MM.1S (cell line): ENCODE measurements at regions not wholly inside any gene's neighbourhood (a gene's known extent, or its start where the extent isn't known, plus 50 kb on each side); places are given as distances from the start of the nearest gene placed in this dataset.

Experiments used
- DNase-seq: peaks from one replicate; pipeline ENCODE4 v3.0.0-alpha.2; 2015
- H2AFZ ChIP-seq: fragments of 300-600 bp; sonication (generic); 2 replicates; pipeline ENCODE4 v1.6.0; 2016; ENCODE audit warnings: antibody characterized with exemption, low read length
- H3F3A ChIP-seq: fragments of 300-600 bp; sonication (generic); 2 replicates; pipeline ENCODE4 v1.6.1; 2016; ENCODE audit warnings: mild to moderate bottlenecking, antibody characterized with exemption, low read length, moderate library complexity, mixed read lengths; ENCODE audit not compliant: insufficient read depth
- H3K27ac ChIP-seq: fragments of 300-600 bp; sonication (generic); 2 replicates; pipeline ENCODE4 v1.5.1; 2016; ENCODE audit warnings: mild to moderate bottlenecking, low read length
- H3K27me3 ChIP-seq: fragments of 300-600 bp; sonication (generic); replicated peaks from 2 replicates; pipeline ENCODE4 v1.6.0; 2016; ENCODE audit warnings: low read length; ENCODE audit not compliant: insufficient read depth
- H3K36me3 ChIP-seq: fragments of 300-600 bp; sonication (generic); replicated peaks from 2 replicates; pipeline ENCODE4 v1.6.1; 2016; ENCODE audit warnings: mild to moderate bottlenecking, low read length, mixed read lengths; ENCODE audit not compliant: insufficient read depth
- H3K4me1 ChIP-seq: fragments of 300-600 bp; sonication (generic); 2 replicates; pipeline ENCODE4 v1.6.1; 2016; ENCODE audit warnings: low read length, mixed read lengths
- H3K4me2 ChIP-seq: fragments of 300-600 bp; sonication (generic); 2 replicates; pipeline ENCODE4 v1.6.0; 2016; ENCODE audit warnings: low read depth, low read length
- H3K4me3 ChIP-seq: fragments of 300-600 bp; sonication (generic); 2 replicates; pipeline ENCODE4 v1.5.1; 2016; ENCODE audit warnings: low read length, mixed read lengths
- H3K79me2 ChIP-seq: fragments of 300-600 bp; sonication (generic); 2 replicates; pipeline ENCODE4 v1.6.1; 2016; ENCODE audit warnings: mixed run types, low read length, mixed read lengths
- H3K9ac ChIP-seq: fragments of 300-600 bp; sonication (generic); 2 replicates; pipeline ENCODE4 v1.6.1; 2016; ENCODE audit warnings: low read length, mixed read lengths
- H3K9me2 ChIP-seq: fragments of 300-600 bp; sonication (generic); replicated peaks from 2 replicates; pipeline ENCODE4 v1.6.1; 2016; ENCODE audit warnings: mild to moderate bottlenecking, low read length, mixed read lengths; ENCODE audit not compliant: insufficient read depth
- H3K9me3 ChIP-seq: fragments of 300-600 bp; sonication (generic); replicated peaks from 2 replicates; pipeline ENCODE4 v1.6.1; 2016; ENCODE audit warnings: mild to moderate bottlenecking, low read length, mixed read lengths; ENCODE audit not compliant: insufficient read depth
- H4K20me1 ChIP-seq: fragments of 300-600 bp; sonication (generic); 2 replicates; pipeline ENCODE4 v1.6.1; 2016; ENCODE audit warnings: mild to moderate bottlenecking, low read length, moderate library complexity, mixed read lengths; ENCODE audit not compliant: insufficient read depth
- EZH2 ChIP-seq: fragments of 300-600 bp; sonication (generic); optimal IDR thresholded peaks from 2 replicates; pipeline ENCODE3; 2017; ENCODE audit warnings: low read depth, mild to moderate bottlenecking, antibody characterized with exemption, low read length, mixed read lengths
- EZH2phosphoT487 ChIP-seq: fragments of 300-600 bp; sonication (generic); IDR thresholded peaks from 2 replicates; pipeline ENCODE4 v1.6.1; 2018; ENCODE audit warnings: antibody characterized with exemption, low read length
- TF ChIP-seq, protein P1 (sequence below): fragments of 300-600 bp; sonication (generic); IDR thresholded peaks from 2 replicates; pipeline ENCODE4 v1.5.1; 2016; ENCODE audit warnings: antibody characterized with exemption, low read length, mixed read lengths

DNA sequence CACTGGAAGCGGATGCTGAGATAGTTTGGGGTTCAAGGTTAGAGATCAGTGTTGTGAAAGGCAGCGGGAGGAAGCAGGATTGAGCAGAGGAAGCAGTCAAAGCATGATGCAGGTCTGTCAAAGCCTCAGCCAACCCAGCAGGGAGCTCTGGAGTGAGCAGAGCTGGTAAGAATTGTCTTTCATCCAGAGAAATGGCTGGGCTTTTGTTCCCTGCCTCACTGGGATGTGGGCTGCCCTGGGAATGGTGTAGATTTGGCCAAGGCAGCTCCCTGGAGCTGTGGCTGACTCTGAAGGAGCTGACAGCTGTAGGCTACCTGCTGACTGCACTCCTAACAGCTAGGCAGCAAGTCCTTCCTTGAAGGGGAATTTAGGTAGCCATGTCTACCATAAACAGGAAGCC, 61.9 kb upstream of the STXBP5L start:
- Histone ChIP-seq H3K36me3 (no peaks in the 10 kb centered on the region), H2AFZ (no peak overlapping the region), H3K27me3 (no peaks in the 10 kb centered on the region), H3K27ac (no peak overlapping the region), H4K20me1 (no peaks in the 10 kb centered on the region), H3K9ac (no peak overlapping the region), H3K4me3 (no peak overlapping the region), H3K4me1 (no peaks in the 10 kb centered on the region), H3K79me2 (no peaks in the 10 kb centered on the region), H3K9me3 (no peaks in the 10 kb centered on the region), H3K9me2 (no peaks in the 10 kb centered on the region), H3K4me2 (no peak overlapping the region), H3F3A (no peaks in the 10 kb centered on the region)
- no peak for DNase-seq
- no peak for TF ChIP-seq EZH2phosphoT487

DNA sequence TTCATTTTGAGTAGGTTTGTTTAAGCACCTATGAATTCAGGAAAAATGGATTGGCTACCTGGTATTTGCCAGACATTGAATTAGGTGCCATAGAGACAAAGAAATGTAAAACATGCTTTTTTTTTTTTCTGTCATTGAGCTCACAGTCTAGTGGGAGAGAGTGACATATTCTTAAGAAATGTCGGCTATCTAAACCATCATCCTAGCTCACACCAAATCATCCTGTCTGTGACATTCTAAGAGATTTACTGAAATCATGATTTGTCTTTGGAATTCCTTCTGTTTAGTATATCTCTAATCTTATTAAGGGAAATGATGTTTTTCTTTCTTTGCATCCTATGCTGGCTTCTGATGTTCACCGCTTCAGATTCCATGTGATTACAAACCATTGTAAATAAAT, 59.5 kb upstream of the STXBP5L start:
- no peaks in the 10 kb centered on the region for H4K20me1 ChIP-seq
- no peak overlapping the region for H3K4me3 ChIP-seq
- no peaks in the 10 kb centered on the region for H3K79me2 ChIP-seq
- no peaks in the 10 kb centered on the region for H3K4me1 ChIP-seq
- no peaks in the 10 kb centered on the region for H3K27me3 ChIP-seq
- DNase-seq, result no peak
- H3K9me2 ChIP-seq, result no peaks in the 10 kb centered on the region
- H2AFZ ChIP-seq, result no peak overlapping the region
- no peaks in the 10 kb centered on the region for H3F3A ChIP-seq
- H3K4me2 ChIP-seq, result no peak overlapping the region
- no peak overlapping the region for H3K27ac ChIP-seq
- no peak overlapping the region for H3K9ac ChIP-seq
- TF ChIP-seq EZH2phosphoT487 (no peak), EZH2 (no peak)
- TF ChIP-seq, protein P1, sequence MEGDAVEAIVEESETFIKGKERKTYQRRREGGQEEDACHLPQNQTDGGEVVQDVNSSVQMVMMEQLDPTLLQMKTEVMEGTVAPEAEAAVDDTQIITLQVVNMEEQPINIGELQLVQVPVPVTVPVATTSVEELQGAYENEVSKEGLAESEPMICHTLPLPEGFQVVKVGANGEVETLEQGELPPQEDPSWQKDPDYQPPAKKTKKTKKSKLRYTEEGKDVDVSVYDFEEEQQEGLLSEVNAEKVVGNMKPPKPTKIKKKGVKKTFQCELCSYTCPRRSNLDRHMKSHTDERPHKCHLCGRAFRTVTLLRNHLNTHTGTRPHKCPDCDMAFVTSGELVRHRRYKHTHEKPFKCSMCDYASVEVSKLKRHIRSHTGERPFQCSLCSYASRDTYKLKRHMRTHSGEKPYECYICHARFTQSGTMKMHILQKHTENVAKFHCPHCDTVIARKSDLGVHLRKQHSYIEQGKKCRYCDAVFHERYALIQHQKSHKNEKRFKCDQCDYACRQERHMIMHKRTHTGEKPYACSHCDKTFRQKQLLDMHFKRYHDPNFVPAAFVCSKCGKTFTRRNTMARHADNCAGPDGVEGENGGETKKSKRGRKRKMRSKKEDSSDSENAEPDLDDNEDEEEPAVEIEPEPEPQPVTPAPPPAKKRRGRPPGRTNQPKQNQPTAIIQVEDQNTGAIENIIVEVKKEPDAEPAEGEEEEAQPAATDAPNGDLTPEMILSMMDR, result no peak
- H3K9me3 ChIP-seq, result no peaks in the 10 kb centered on the region
- H3K36me3 ChIP-seq, result no peaks in the 10 kb centered on the region

DNA sequence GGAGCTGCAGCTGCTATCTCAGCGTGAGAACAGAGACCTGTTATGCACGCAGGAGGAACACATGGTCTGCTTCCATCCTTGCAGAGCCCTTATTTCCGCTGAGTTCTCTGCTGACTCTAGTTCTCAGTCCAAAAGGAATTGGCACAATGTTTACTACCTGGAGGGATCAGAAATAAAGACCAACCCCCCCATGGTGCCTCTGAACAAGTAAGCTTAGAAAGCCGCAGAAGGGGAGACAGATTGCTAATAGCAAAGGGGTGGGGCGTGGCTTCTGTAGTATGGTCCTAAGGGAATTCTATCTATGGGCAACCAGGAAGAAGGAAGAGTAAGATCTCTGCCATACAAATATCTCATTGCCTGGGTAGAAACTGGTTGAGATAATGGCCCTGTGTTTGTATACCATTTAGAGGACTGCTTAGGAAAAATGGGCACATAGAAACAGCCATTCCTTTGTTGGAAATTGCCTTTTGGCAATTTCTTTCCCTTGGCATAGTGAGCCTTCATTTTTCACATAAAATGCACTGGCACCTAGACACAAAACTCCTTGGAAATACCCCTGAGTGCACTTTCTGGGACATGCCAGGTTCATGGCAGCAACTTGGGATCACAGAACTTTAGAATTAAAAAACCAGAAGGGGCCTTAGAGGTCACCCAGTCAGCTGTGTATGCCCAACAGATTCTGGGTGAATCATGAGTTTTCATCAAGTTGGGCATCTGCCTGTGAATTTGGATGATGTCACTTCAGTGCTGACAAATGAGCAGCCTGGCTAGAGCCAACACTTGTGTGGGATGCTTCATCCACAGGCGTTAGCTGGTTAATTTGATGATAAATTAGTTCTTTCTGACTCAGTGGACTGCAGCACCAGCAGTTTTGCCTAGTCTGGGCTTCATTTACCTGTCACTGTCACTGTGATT, 57.4 kb upstream of the STXBP5L start:
- H3K27me3 ChIP-seq, result no peaks in the 10 kb centered on the region
- H3K27ac ChIP-seq, result no peak overlapping the region
- H3K9ac ChIP-seq, result no peak overlapping the region

More for the DNA sequence above, 57.4 kb upstream of the STXBP5L start:
- H3F3A ChIP-seq, result no peaks in the 10 kb centered on the region
- no peaks in the 10 kb centered on the region for H3K9me3 ChIP-seq
- H3K4me3 ChIP-seq, result no peak overlapping the region
- no peaks in the 10 kb centered on the region for H3K4me1 ChIP-seq
- no peaks in the 10 kb centered on the region for H3K9me2 ChIP-seq
- no peaks in the 10 kb centered on the region for H4K20me1 ChIP-seq
- no peak for DNase-seq
- no peaks in the 10 kb centered on the region for H3K36me3 ChIP-seq
- no peak for TF ChIP-seq EZH2phosphoT487
- TF ChIP-seq, protein P1, result no peak
- no peak for TF ChIP-seq EZH2
- no peak overlapping the region for H2AFZ ChIP-seq
- no peak overlapping the region for H3K4me2 ChIP-seq
- H3K79me2 ChIP-seq, result no peaks in the 10 kb centered on the region
